Natural killer cell (primary cell): ENCODE measurements at regions not wholly inside any gene's neighbourhood (a gene's known extent, or its start where the extent isn't known, plus 50 kb on each side); places are given as distances from the start of the nearest gene placed in this dataset.
A peak's percentile ranks its signal among the peaks of the same experiment; 100 is the strongest.

ENCODE experiments used
- ATAC-seq, 3 donors: fragments of 150-1000 bp in 2 of 3; fragments of 200-7000 bp in 1 of 3; cut with Tn5 transposase; 1 replicate in 1 of 3; 2 replicates in 2 of 3; pipeline ENCODE4 v1.10.0; 2021; ENCODE audit warnings: mild to moderate bottlenecking in 2 of 3, moderate library complexity in 2 of 3
- DNase-seq, 2 donors: peaks; one replicate each; pipeline versions ENCODE4 v3.0.0 to v3.0.0-alpha.2; 2013 to 2021; ENCODE audit warnings: mixed read lengths in 1 of 2
- H3K27ac ChIP-seq: one replicate; pipeline ENCODE4 v1.5.1; 2013; ENCODE audit warnings: mild to moderate bottlenecking, low read length
- H3K27me3 ChIP-seq: one replicate; pipeline ENCODE4 v1.6.1; 2013; ENCODE audit warnings: low read length; ENCODE audit not compliant: control insufficient read depth, insufficient read depth
- H3K36me3 ChIP-seq: one replicate; pipeline ENCODE4 v1.6.1; 2013; ENCODE audit warnings: low read length; ENCODE audit not compliant: control insufficient read depth, insufficient read depth
- H3K4me1 ChIP-seq: one replicate; pipeline ENCODE4 v1.6.1; 2013; ENCODE audit warnings: low read length; ENCODE audit not compliant: control insufficient read depth, insufficient read depth
- H3K4me3 ChIP-seq: one replicate; pipeline ENCODE4 v1.5.1; 2013; ENCODE audit warnings: low read length
- H3K9me3 ChIP-seq: one replicate; pipeline ENCODE4 v1.6.1; 2013; ENCODE audit warnings: low read length; ENCODE audit not compliant: control insufficient read depth, insufficient read depth
- H3K27ac Mint-ChIP-seq, 2 donors: one replicate each; pipeline ENCODE4 v1.8.0; 2022; ENCODE audit warnings: mild to moderate bottlenecking in 2 of 2, mixed read lengths in 2 of 2, moderate library complexity in 1 of 2
- H3K27me3 Mint-ChIP-seq, 2 donors: one replicate each; pipeline ENCODE4 v1.8.0; 2022; ENCODE audit warnings: low read depth in 2 of 2, mixed read lengths in 2 of 2
- H3K36me3 Mint-ChIP-seq: one replicate; pipeline ENCODE4 v1.8.0; 2022; ENCODE audit warnings: mixed read lengths
- H3K4me1 Mint-ChIP-seq, 2 donors: one replicate each; pipeline ENCODE4 v1.8.0; 2022; ENCODE audit warnings: mixed read lengths in 2 of 2
- H3K4me3 Mint-ChIP-seq: one replicate; pipeline ENCODE4 v1.8.0; 2022; ENCODE audit warnings: mild to moderate bottlenecking, moderate library complexity, mixed read lengths
- H3K9me3 Mint-ChIP-seq, 2 donors: one replicate each; pipeline ENCODE4 v1.8.0; 2022; ENCODE audit warnings: mixed read lengths in 2 of 2
- CTCF ChIP-seq: fragments of 200-600 bp; IDR thresholded peaks from one replicate; pipeline ENCODE4 v1.8.0; 2022; ENCODE audit warnings: antibody characterized with exemption
- WGBS: methylation state at CpG from one replicate; pipeline ENCODE4 v1.1.7; 2013; ENCODE audit warnings: missing lambda C conversion rate; ENCODE audit not compliant: insufficient coverage; 5-methylcytosine and 5-hydroxymethylcytosine counted together
- intact Hi-C: fragments of 100-400 bp; cut with micrococcal nuclease; formaldehyde crosslinking; loops from one replicate; pipeline ENCODE4 v1.14.2; 2022

DNA sequence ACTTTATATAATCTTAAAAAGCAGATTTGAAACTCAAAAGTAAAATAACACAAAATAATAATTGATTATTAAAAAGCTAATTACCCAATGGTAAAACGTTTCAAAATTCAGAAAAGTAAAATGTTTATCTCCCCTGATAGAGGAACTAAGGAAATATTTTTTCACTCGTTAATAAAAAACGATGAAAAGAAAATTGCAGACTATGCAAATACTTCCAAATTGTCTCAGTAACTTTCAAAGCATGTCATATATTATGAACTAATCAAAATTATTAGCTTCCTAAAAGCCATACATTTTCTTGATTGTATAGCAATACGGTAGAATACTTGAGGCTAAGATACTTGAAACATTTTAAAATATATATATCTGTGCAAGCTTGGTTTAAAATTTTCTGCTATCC lies 366.3 kb downstream of the TLL1 start:
- H3K9me3 Mint-ChIP-seq = peaks cover 3 to 4% of the 10 kb centered on the region in 2 donors
- no peaks in the 10 kb centered on the region for H3K27me3 ChIP-seq
- DNase-seq (no peak), ATAC-seq (no peak)
- TF ChIP-seq CTCF = no peak
- no peaks in the 10 kb centered on the region for H3K36me3 Mint-ChIP-seq
- WGBS = 90% methylated on average over 2 of the region's 4 CpGs
- no peak overlapping the region for H3K4me3 Mint-ChIP-seq
- no peaks in the 10 kb centered on the region for H3K4me1 ChIP-seq
- no peak overlapping the region for H3K27ac ChIP-seq
- peaks cover 3% of the 10 kb centered on the region for H3K9me3 ChIP-seq
- H3K4me1 Mint-ChIP-seq = no peaks in the 10 kb centered on the region
- H3K27ac Mint-ChIP-seq = no peak overlapping the region
- no peak overlapping the region for H3K4me3 ChIP-seq
- intact Hi-C loops = no loop called here
- no peaks in the 10 kb centered on the region for H3K27me3 Mint-ChIP-seq
- H3K36me3 ChIP-seq = no peaks in the 10 kb centered on the region

- intact Hi-C loops = no loop called here
Measured at GRCh38 chr4:166252487-166253402, 379.7 kb downstream of the TLL1 start.

GRCh38 chr4:166257276-166257675 lies 384.2 kb downstream of the TLL1 start:
- intact Hi-C loops = no loop called here
- no peaks in the 10 kb centered on the region for H3K36me3 Mint-ChIP-seq

More at GRCh38 chr4:166252487-166253402, 379.7 kb downstream of the TLL1 start:
- H3K4me3 ChIP-seq = no peak overlapping the region
- no peak for TF ChIP-seq CTCF
- Mint-ChIP-seq H3K4me1 (no peaks in the 10 kb centered on the region), H3K27me3 (no peaks in the 10 kb centered on the region), H3K27ac (no peak overlapping the region), H3K9me3 (peaks cover 6 to 8% of the 10 kb centered on the region in 2 donors), H3K36me3 (no peaks in the 10 kb centered on the region), H3K4me3 (no peak overlapping the region)
- no peak overlapping the region for H3K27ac ChIP-seq
- DNase-seq (peak in 1 of 2 donors; percentile 5), ATAC-seq (no peak)
- no peaks in the 10 kb centered on the region for H3K27me3 ChIP-seq
- H3K9me3 ChIP-seq = no peaks in the 10 kb centered on the region
- no peaks in the 10 kb centered on the region for H3K4me1 ChIP-seq
- H3K36me3 ChIP-seq = no peaks in the 10 kb centered on the region
- 86% methylated on average over 3 of the region's 4 CpGs for WGBS

More at GRCh38 chr4:166257276-166257675, 384.2 kb downstream of the TLL1 start:
- no peak overlapping the region for H3K27ac Mint-ChIP-seq
- H3K4me3 Mint-ChIP-seq = no peak overlapping the region
- H3K27me3 ChIP-seq = no peaks in the 10 kb centered on the region
- no peak for ATAC-seq
- WGBS = 90% methylated on average over 2 of the region's 2 CpGs
- H3K4me1 Mint-ChIP-seq = no peaks in the 10 kb centered on the region
- no peaks in the 10 kb centered on the region for H3K27me3 Mint-ChIP-seq
- no peaks in the 10 kb centered on the region for H3K9me3 ChIP-seq
- TF ChIP-seq CTCF = no peak
- peaks cover 9 to 10% of the 10 kb centered on the region in 2 donors for H3K9me3 Mint-ChIP-seq
- no peak for DNase-seq
- H3K27ac ChIP-seq = no peak overlapping the region
- no peak overlapping the region for H3K4me3 ChIP-seq
- H3K4me1 ChIP-seq = no peaks in the 10 kb centered on the region
- H3K36me3 ChIP-seq = no peaks in the 10 kb centered on the region
